ENCODE measurements at regions not wholly inside any gene's neighbourhood (a gene's known extent, or its start where the extent isn't known, plus 50 kb on each side); places are given as distances from the start of the nearest gene placed in this dataset.

DNA sequence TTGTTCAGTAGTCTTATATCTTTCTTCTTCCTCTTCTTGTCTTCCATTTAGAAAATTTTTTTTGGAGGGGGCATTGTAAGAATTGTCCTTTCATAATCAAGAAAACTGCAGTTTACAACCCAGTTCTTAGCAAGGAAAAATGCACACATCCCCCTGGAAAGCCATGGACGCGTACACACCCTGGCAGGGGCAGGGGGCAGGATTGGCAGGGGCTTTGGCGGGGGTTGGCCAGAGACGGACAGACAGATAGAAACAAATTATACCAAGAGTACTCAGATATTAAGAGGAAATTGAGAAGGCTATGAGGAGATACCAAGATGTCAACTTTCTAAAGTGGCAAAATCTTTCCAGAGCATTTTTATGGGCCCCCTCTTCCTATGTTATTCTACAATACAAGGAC lies 322.5 kb upstream of the CPXCR1 start:
- no peak for DNase-seq

- no peak for DNase-seq
These were observed 321.3 kb upstream of the CPXCR1 start for GRCh38 chrX:88425739-88426138.

GRCh38 chrX:88437563-88437962 lies 309.5 kb upstream of the CPXCR1 start:
- no peak for DNase-seq

DNA sequence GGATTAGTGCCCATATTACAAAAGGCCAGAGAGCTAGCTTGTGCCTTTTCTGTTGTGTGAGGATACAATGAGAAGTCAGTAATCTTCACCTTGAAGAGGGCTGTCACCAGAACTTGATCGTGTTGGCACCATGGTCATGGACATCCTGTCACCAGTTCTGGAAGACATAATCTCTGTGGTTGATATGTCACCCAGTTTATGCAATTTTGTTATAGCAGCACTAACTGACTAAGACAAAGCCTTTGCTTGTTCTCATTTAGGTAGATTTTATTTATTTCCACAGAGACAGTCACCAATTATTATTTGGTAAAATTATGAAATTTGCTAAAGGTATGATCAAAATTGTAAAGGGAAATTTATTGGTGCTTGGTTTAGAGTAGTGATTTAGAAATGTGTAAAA lies 308.8 kb upstream of the CPXCR1 start:
- no peak for DNase-seq

DNA sequence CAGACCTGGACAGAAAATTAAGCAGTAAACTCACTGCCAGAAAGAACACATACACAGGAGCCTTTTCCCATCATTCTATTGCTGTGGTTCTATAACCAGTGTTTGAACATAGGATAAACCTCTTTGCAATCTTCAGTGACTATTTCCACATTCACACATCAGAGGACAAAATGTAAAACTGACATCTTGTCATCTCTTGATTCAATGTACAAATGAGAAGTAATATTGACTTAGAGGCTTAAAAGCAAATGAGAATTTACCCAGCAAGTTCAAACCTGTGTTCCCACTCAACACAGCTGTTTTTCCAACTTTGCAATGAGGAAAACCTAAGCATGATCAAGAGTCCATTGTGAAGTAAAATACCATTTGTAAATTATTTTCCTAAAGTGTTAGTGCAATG lies 307.1 kb upstream of the CPXCR1 start:
- DNase-seq = no peak

Measured in COR-L47 (cell line).